Esophagus muscularis mucosa (tissue), 4 donors: ENCODE measurements at regions not wholly inside any gene's neighbourhood (a gene's known extent, or its start where the extent isn't known, plus 50 kb on each side); places are given as distances from the start of the nearest gene placed in this dataset.

ENCODE experiments used
- CTCF ChIP-seq, 3 experiments: fragments of 200-600 bp in 2 of 3; fragments of 450-650 bp in 1 of 3; sonication (generic) in 2 of 3; IDR thresholded peaks; one replicate each; pipeline ENCODE4 v1.5.1; 2017 to 2019; ENCODE audit warnings: antibody characterized with exemption in 3 of 3, mild to moderate bottlenecking in 2 of 3, moderate library complexity in 1 of 3
- EP300 ChIP-seq: sonication (generic); formaldehyde crosslinking; IDR thresholded peaks from one replicate; pipeline ENCODE4 v1.6.1; 2017; ENCODE audit warnings: antibody characterized with exemption
- POLR2A ChIP-seq: fragments of 450-650 bp; IDR thresholded peaks from one replicate; pipeline ENCODE4 v1.6.1; 2017; ENCODE audit warnings: antibody characterized with exemption, moderate library complexity, mild to moderate bottlenecking, low read depth
- POLR2AphosphoS5 ChIP-seq, 2 donors: sonication (generic); formaldehyde crosslinking; IDR thresholded peaks; one replicate each; pipeline ENCODE4 v1.6.1; 2017; ENCODE audit warnings: antibody characterized with exemption in 2 of 2

GRCh38 chr4:170978990-170979389 lies 834.2 kb upstream of the GALNTL6 start:
- TF ChIP-seq CTCF (IDR thresholded peaks at IDR 0.05) (no peak), EP300 (no peak), POLR2A (no peak), POLR2AphosphoS5 (IDR thresholded peaks at IDR 0.05) (no peak)
